Liver (tissue), 8 donors: ENCODE measurements at regions not wholly inside any gene's neighbourhood (a gene's known extent, or its start where the extent isn't known, plus 50 kb on each side); places are given as distances from the start of the nearest gene placed in this dataset.

Source experiments
- DNase-seq: peaks from one replicate; pipeline ENCODE4 v3.0.0-alpha.2; 2017; ENCODE audit warnings: low spot score
- H3K27ac ChIP-seq, 2 donors: one replicate each; pipeline ENCODE4 v1.7.0; 2013; ENCODE audit warnings: inconsistent platforms in 2 of 2, low read length in 2 of 2, control low read depth in 1 of 2, low read depth in 1 of 2, mild to moderate bottlenecking in 1 of 2
- H3K27me3 ChIP-seq, 4 donors: one replicate each; pipeline versions ENCODE4 v1.6.1 to v1.7.0; 2013; ENCODE audit warnings: low read length in 3 of 4, inconsistent platforms in 1 of 4, mild to moderate bottlenecking in 1 of 4, moderate library complexity in 1 of 4; ENCODE audit not compliant: control insufficient read depth in 4 of 4, insufficient read depth in 4 of 4
- H3K36me3 ChIP-seq, 4 donors: one replicate each; pipeline versions ENCODE4 v1.6.1 to v1.7.0; 2013; ENCODE audit warnings: low read length in 3 of 4, mild to moderate bottlenecking in 3 of 4, low read depth in 1 of 4, moderate library complexity in 1 of 4; ENCODE audit not compliant: control insufficient read depth in 4 of 4, insufficient read depth in 3 of 4
- H3K4me1 ChIP-seq, 4 donors: one replicate each; pipeline versions ENCODE4 v1.6.1 to v1.7.0; 2013; ENCODE audit warnings: low read length in 3 of 4, mild to moderate bottlenecking in 3 of 4, moderate library complexity in 1 of 4; ENCODE audit not compliant: control insufficient read depth in 4 of 4, insufficient read depth in 4 of 4
- H3K4me3 ChIP-seq, 3 donors: one replicate each; pipeline versions ENCODE4 v1.6.1 to v1.7.0; 2013; ENCODE audit warnings: low read length in 3 of 3, control low read depth in 1 of 3, low read depth in 1 of 3, mild to moderate bottlenecking in 1 of 3
- H3K9ac ChIP-seq, 2 donors: one replicate each; pipeline ENCODE4 v1.7.0; 2013; ENCODE audit warnings: low read length in 2 of 2, mild to moderate bottlenecking in 2 of 2, moderate library complexity in 2 of 2, control low read depth in 1 of 2, low read depth in 1 of 2
- H3K9me3 ChIP-seq, 4 donors: one replicate each; pipeline versions ENCODE4 v1.6.1 to v1.7.0; 2013; ENCODE audit warnings: low read length in 3 of 4; ENCODE audit not compliant: control insufficient read depth in 4 of 4
- EGR1 ChIP-seq, 2 donors: IDR thresholded peaks; 2 replicates each; pipeline ENCODE4 v1.6.1; 2016 to 2018; ENCODE audit warnings: antibody characterized with exemption in 2 of 2, low read depth in 2 of 2
- FOXA1 ChIP-seq: IDR thresholded peaks from 2 replicates; pipeline ENCODE4 v1.6.1; 2016; ENCODE audit warnings: antibody characterized with exemption
- FOXA2 ChIP-seq: IDR thresholded peaks from 2 replicates; pipeline ENCODE4 v1.6.1; 2016; ENCODE audit warnings: antibody characterized with exemption
- GABPA ChIP-seq, 2 donors: IDR thresholded peaks in 1 of 2; conservative IDR thresholded peaks in 1 of 2; 2 replicates each; pipeline ENCODE4 v1.6.1; 2016; ENCODE audit warnings: antibody characterized with exemption in 2 of 2, mild to moderate bottlenecking in 1 of 2, moderate library complexity in 1 of 2
- HNF4A ChIP-seq, 2 donors: conservative IDR thresholded peaks; 2 replicates each; pipeline ENCODE4 v1.6.1; 2016; ENCODE audit warnings: antibody characterized with exemption in 2 of 2, mild to moderate bottlenecking in 2 of 2
- HNF4G ChIP-seq: IDR thresholded peaks from 2 replicates; pipeline ENCODE4 v1.6.1; 2016; ENCODE audit warnings: antibody characterized with exemption
- JUND ChIP-seq, 2 donors: IDR thresholded peaks; 2 replicates each; pipeline ENCODE4 v1.6.1; 2016; ENCODE audit warnings: antibody characterized with exemption in 2 of 2
- NR2F2 ChIP-seq: IDR thresholded peaks from 2 replicates; pipeline ENCODE4 v1.6.1; 2016; ENCODE audit warnings: antibody characterized with exemption
- RAD21 ChIP-seq, 2 donors: IDR thresholded peaks; 2 replicates each; pipeline ENCODE4 v1.6.1; 2016; ENCODE audit warnings: antibody characterized with exemption in 2 of 2, mild to moderate bottlenecking in 2 of 2
- RXRA ChIP-seq, 2 donors: IDR thresholded peaks; 2 replicates each; pipeline ENCODE4 v1.6.1; 2017 to 2018; ENCODE audit warnings: antibody characterized with exemption in 2 of 2, mild to moderate bottlenecking in 1 of 2
- SP1 ChIP-seq: IDR thresholded peaks from 2 replicates; pipeline ENCODE4 v1.6.1; 2018; ENCODE audit warnings: antibody characterized with exemption, mild to moderate bottlenecking
- TAF1 ChIP-seq: conservative IDR thresholded peaks from 2 replicates; pipeline ENCODE4 v1.6.1; 2016; ENCODE audit warnings: antibody characterized with exemption, mild to moderate bottlenecking
- YY1 ChIP-seq: IDR thresholded peaks from 2 replicates; pipeline ENCODE4 v1.6.1; 2016; ENCODE audit warnings: antibody characterized with exemption, mild to moderate bottlenecking
- WGBS: extraction: QIAGEN DNeasy Blood & Tissue Kit; methylation state at CpG from one replicate; pipeline ENCODE4 v1.1.7; 2013; 5-methylcytosine and 5-hydroxymethylcytosine counted together
- TF ChIP-seq, protein P1 (sequence below): IDR thresholded peaks from 2 replicates; pipeline ENCODE4 v1.6.1; 2016; ENCODE audit warnings: antibody characterized with exemption
- TF ChIP-seq, protein P2 (sequence below): IDR thresholded peaks from 2 replicates; pipeline ENCODE4 v1.6.1; 2016; ENCODE audit warnings: antibody characterized with exemption
- TF ChIP-seq, protein P3 (sequence below): IDR thresholded peaks from 2 replicates; pipeline ENCODE4 v1.6.1; 2016; ENCODE audit warnings: antibody characterized with exemption
- TF ChIP-seq, protein P4 (sequence below): IDR thresholded peaks from 2 replicates; pipeline ENCODE4 v1.6.1; 2016; ENCODE audit warnings: antibody characterized with exemption, mild to moderate bottlenecking
- TF ChIP-seq, protein P5 (sequence below): fragments of 150-350 bp; IDR thresholded peaks from 2 replicates; pipeline ENCODE4 v1.5.1; 2017; ENCODE audit warnings: improper control_type of control experiment, low read depth, low read length; ENCODE audit not compliant: missing input control
- donor health status: healthy.
- donor health status: healthy.
- donor health status: healthy.
- donor health status: healthy.
- donor health status: healthy.

DNA sequence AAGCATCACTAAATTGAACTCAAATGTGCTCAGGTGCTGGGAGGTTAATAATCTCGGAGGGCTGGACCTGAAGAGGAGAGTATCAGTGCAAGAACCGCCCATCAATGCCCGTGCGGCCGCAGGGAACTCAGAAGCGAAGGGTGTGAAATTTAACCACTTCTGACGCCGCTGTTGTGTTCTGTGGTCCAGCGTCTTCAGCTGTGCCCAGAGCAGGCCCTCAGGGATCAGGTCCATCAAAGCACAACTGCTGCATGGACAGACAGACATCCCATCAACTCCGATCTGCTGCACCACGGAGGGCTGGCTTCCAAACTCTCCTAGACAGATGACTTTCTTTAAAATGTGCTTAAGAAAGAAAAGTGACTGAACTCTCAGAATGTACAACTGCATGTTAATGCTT lies 144.9 kb upstream of the TCERG1L start:
- H3K27me3 ChIP-seq: peaks cover 0 to 4% (median 0%) of the 10 kb centered on the region in 4 donors
- no peak overlapping the region for H3K27ac ChIP-seq
- TF ChIP-seq RAD21 (IDR thresholded peaks at IDR 0.05): no peak
- TF ChIP-seq NR2F2: no peak
- TF ChIP-seq HNF4A (conservative IDR thresholded peaks at IDR 0.05): no peak
- no peak for TF ChIP-seq SP1
- TF ChIP-seq RXRA (IDR thresholded peaks at IDR 0.05): no peak
- TF ChIP-seq, protein P1, sequence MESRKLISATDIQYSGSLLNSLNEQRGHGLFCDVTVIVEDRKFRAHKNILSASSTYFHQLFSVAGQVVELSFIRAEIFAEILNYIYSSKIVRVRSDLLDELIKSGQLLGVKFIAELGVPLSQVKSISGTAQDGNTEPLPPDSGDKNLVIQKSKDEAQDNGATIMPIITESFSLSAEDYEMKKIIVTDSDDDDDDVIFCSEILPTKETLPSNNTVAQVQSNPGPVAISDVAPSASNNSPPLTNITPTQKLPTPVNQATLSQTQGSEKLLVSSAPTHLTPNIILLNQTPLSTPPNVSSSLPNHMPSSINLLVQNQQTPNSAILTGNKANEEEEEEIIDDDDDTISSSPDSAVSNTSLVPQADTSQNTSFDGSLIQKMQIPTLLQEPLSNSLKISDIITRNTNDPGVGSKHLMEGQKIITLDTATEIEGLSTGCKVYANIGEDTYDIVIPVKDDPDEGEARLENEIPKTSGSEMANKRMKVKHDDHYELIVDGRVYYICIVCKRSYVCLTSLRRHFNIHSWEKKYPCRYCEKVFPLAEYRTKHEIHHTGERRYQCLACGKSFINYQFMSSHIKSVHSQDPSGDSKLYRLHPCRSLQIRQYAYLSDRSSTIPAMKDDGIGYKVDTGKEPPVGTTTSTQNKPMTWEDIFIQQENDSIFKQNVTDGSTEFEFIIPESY: no peak
- no peak for TF ChIP-seq GABPA (IDR thresholded peaks at IDR 0.05 in 1 of 2, conservative IDR thresholded peaks at IDR 0.05 in 1 of 2)
- TF ChIP-seq EGR1 (IDR thresholded peaks at IDR 0.05; ENCODE audit: low read depth in 2 of 2): no peak
- TF ChIP-seq, protein P2, sequence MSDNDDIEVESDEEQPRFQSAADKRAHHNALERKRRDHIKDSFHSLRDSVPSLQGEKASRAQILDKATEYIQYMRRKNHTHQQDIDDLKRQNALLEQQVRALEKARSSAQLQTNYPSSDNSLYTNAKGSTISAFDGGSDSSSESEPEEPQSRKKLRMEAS: no peak
- TF ChIP-seq JUND (IDR thresholded peaks at IDR 0.05): no peak
- TF ChIP-seq FOXA1: no peak
- TF ChIP-seq TAF1: no peak
- TF ChIP-seq FOXA2: no peak
- no peak for TF ChIP-seq HNF4G
- TF ChIP-seq YY1: no peak
- TF ChIP-seq, protein P3, sequence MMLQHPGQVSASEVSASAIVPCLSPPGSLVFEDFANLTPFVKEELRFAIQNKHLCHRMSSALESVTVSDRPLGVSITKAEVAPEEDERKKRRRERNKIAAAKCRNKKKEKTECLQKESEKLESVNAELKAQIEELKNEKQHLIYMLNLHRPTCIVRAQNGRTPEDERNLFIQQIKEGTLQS: no peak
- TF ChIP-seq, protein P4, sequence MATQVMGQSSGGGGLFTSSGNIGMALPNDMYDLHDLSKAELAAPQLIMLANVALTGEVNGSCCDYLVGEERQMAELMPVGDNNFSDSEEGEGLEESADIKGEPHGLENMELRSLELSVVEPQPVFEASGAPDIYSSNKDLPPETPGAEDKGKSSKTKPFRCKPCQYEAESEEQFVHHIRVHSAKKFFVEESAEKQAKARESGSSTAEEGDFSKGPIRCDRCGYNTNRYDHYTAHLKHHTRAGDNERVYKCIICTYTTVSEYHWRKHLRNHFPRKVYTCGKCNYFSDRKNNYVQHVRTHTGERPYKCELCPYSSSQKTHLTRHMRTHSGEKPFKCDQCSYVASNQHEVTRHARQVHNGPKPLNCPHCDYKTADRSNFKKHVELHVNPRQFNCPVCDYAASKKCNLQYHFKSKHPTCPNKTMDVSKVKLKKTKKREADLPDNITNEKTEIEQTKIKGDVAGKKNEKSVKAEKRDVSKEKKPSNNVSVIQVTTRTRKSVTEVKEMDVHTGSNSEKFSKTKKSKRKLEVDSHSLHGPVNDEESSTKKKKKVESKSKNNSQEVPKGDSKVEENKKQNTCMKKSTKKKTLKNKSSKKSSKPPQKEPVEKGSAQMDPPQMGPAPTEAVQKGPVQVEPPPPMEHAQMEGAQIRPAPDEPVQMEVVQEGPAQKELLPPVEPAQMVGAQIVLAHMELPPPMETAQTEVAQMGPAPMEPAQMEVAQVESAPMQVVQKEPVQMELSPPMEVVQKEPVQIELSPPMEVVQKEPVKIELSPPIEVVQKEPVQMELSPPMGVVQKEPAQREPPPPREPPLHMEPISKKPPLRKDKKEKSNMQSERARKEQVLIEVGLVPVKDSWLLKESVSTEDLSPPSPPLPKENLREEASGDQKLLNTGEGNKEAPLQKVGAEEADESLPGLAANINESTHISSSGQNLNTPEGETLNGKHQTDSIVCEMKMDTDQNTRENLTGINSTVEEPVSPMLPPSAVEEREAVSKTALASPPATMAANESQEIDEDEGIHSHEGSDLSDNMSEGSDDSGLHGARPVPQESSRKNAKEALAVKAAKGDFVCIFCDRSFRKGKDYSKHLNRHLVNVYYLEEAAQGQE: no peak
- H3K36me3 ChIP-seq: no peaks in the 10 kb centered on the region
- no peaks in the 10 kb centered on the region for H3K9me3 ChIP-seq
- H3K9ac ChIP-seq: no peak overlapping the region
- WGBS: 69% methylated on average over 11 of the region's 11 CpGs
- peaks cover 0 to 6% (median 2%) of the 10 kb centered on the region in 4 donors for H3K4me1 ChIP-seq
- no peak for DNase-seq
- H3K4me3 ChIP-seq: no peak overlapping the region

DNA sequence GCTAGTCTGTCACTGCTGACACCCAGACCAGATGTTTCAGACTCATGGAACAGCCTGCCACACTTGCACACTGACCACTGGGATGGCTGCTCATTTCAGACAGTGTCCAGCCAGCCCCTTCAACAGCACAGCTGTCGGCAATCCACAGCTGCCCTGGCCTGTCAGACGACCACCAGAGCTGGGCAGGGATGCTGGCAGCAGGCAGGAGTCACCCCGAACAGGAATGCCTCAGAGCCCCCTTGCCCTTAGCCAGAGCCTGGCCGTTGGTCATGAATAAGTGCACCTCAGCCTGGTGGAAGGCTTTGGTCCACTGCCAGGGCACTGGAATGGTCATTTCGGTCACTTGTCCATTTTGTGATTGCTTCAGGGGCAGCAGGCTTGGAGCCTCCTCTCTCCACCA lies 149.6 kb upstream of the TCERG1L start:
- Histone ChIP-seq H3K27ac (no peak overlapping the region), H3K9me3 (no peaks in the 10 kb centered on the region), H3K9ac (no peak overlapping the region), H3K4me1 (no peaks in the 10 kb centered on the region), H3K36me3 (no peaks in the 10 kb centered on the region), H3K27me3 (peaks cover 0 to 11% (median 0%) of the 10 kb centered on the region in 4 donors), H3K4me3 (no peak overlapping the region)
- no peak for DNase-seq
- TF ChIP-seq TAF1 (no peak), HNF4A (conservative IDR thresholded peaks at IDR 0.05) (no peak), SP1 (no peak), JUND (IDR thresholded peaks at IDR 0.05) (no peak), FOXA2 (no peak), NR2F2 (no peak), RXRA (IDR thresholded peaks at IDR 0.05) (no peak), FOXA1 (no peak), HNF4G (no peak), EGR1 (IDR thresholded peaks at IDR 0.05; ENCODE audit: low read depth in 2 of 2) (no peak), YY1 (no peak), RAD21 (IDR thresholded peaks at IDR 0.05) (no peak)
- TF ChIP-seq, protein P5, sequence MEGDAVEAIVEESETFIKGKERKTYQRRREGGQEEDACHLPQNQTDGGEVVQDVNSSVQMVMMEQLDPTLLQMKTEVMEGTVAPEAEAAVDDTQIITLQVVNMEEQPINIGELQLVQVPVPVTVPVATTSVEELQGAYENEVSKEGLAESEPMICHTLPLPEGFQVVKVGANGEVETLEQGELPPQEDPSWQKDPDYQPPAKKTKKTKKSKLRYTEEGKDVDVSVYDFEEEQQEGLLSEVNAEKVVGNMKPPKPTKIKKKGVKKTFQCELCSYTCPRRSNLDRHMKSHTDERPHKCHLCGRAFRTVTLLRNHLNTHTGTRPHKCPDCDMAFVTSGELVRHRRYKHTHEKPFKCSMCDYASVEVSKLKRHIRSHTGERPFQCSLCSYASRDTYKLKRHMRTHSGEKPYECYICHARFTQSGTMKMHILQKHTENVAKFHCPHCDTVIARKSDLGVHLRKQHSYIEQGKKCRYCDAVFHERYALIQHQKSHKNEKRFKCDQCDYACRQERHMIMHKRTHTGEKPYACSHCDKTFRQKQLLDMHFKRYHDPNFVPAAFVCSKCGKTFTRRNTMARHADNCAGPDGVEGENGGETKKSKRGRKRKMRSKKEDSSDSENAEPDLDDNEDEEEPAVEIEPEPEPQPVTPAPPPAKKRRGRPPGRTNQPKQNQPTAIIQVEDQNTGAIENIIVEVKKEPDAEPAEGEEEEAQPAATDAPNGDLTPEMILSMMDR: no peak
- TF ChIP-seq, protein P4: no peak
- TF ChIP-seq, protein P3: no peak
- WGBS: 58% methylated on average over 5 of the region's 5 CpGs
